C4-2B (cell line): ENCODE measurements at regions not wholly inside any gene's neighbourhood (a gene's known extent, or its start where the extent isn't known, plus 50 kb on each side); places are given as distances from the start of the nearest gene placed in this dataset.

Experiments used
- ZFX ChIP-seq: fragments of 450-650 bp; IDR thresholded peaks from 2 replicates; pipeline ENCODE4 v1.6.1; 2017
- TF ChIP-seq, protein P1 (sequence below): fragments of 450-650 bp; conservative IDR thresholded peaks from 2 replicates; pipeline ENCODE4 v1.5.1; 2017; ENCODE audit warnings: mild to moderate bottlenecking

DNA sequence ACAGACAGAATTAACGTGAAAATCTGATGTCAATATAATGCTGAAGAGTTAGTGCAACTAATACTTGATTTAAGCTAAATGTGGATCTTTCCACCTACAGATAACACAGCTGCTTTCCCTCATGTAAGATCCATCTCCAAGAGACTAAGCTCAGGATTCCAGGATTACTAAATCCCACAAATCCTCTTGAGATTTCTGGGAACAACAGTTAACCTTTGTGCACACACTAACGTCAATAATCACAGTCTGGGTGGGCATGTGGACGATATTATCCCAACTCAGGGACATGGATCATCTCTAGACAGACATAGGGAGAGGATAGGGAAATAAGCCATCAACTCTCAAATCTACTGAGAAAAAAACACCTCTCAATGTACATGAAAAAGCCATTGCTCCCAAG is 432.6 kb downstream of the SATB2 start:
- TF ChIP-seq, protein P1, sequence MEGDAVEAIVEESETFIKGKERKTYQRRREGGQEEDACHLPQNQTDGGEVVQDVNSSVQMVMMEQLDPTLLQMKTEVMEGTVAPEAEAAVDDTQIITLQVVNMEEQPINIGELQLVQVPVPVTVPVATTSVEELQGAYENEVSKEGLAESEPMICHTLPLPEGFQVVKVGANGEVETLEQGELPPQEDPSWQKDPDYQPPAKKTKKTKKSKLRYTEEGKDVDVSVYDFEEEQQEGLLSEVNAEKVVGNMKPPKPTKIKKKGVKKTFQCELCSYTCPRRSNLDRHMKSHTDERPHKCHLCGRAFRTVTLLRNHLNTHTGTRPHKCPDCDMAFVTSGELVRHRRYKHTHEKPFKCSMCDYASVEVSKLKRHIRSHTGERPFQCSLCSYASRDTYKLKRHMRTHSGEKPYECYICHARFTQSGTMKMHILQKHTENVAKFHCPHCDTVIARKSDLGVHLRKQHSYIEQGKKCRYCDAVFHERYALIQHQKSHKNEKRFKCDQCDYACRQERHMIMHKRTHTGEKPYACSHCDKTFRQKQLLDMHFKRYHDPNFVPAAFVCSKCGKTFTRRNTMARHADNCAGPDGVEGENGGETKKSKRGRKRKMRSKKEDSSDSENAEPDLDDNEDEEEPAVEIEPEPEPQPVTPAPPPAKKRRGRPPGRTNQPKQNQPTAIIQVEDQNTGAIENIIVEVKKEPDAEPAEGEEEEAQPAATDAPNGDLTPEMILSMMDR = no peak
- no peak for TF ChIP-seq ZFX
